ENCODE measurements at regions not wholly inside any gene's neighbourhood (a gene's known extent, or its start where the extent isn't known, plus 50 kb on each side); places are given as distances from the start of the nearest gene placed in this dataset.
"Not testable (repeated sequence)": the region's sequence is repeated elsewhere in the genome, so short reads cannot be mapped to it uniquely, and the experiment has no call there.

DNA sequence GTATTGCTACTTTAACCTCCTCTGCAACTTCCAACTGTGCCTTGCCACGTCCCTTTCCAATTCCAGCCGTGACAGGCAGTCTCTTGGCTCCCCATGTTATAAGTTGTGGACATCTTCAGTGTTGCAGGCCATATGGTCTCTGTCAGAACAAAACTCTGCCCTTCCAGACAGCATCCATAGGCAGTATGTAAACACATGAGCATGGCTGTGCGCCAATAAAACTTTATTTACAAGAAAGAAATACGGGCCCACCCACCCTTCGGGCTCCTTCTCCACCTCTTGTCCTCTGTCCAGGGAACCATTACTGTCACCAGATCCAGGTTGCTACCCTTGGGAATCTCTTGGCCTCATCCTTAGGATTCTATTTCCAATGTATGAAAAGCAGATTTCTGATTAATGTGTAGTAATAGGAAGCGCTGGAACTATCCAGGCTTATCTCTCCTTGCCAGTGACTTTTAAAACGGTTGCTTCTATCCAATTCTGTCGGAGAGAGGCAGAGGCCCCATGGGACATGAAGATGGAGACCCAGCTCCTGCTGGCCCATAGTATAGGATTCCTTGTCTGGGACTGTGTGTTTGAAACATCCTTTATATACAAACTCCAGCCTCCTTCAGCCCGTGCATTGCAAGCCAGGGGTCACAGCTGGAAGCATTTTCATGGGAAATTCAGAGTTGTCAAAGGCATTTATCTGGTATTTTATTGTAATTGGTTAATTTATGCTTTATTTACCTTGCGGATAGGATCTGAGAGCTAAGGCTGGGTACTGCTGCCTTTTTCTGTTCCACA, 114.4 kb downstream of the ZNF664 start:
- no peaks in the 10 kb centered on the region for H3K9me3 ChIP-seq (ENCODE audit: control insufficient read depth, low read length)
- H3K27me3 ChIP-seq (ENCODE audit: control insufficient read depth, insufficient read depth, low read length) = no peaks in the 10 kb centered on the region
- H3K36me3 ChIP-seq (ENCODE audit: control insufficient read depth, insufficient read depth, low read length) = no peaks in the 10 kb centered on the region
- no peak overlapping the region for H3K9ac ChIP-seq (ENCODE audit: low read length)
- no peak overlapping the region for H3K4me3 ChIP-seq (ENCODE audit: low read length)
- H3K4me1 ChIP-seq (ENCODE audit: control insufficient read depth, insufficient read depth, low read length) = peaks cover 16% of the 10 kb centered on the region

DNA sequence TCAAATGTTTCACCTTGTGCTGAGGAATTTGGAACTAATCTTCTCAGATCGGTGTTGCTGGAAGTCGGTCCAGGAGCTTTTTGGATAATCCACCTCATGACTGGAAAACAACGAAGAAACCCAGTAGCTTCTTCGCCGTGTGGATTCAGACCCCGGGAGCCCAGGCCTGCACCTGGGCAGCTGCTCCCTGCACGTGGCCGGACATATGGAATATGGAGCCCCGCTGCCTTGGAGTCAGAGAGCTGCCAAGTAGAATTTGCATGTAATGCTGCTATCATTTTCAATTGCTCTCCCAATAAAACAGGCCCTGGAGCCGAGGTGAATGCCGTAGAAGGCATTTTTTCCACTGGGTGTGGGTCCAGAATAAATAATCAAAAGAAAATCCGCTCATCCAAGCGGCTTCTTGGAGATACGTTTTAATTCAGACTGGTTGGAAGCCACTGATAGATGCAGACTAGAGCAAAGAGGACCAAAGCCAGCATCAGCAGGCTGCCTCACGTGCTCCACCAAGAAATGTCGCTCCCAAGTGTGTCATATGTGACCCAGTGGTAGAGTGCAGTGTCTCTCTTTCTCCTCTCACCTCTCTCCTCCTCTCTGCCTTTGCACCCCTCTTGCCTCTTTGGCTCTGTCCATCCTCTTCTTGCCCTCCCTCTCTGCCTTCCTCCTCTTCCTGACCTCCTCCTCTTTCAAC, 115.3 kb downstream of the ZNF664 start:
- H3K27me3 ChIP-seq (ENCODE audit: control insufficient read depth, insufficient read depth, low read length) = no peaks in the 10 kb centered on the region
- H3K4me3 ChIP-seq (ENCODE audit: low read length) = no peak overlapping the region
- no peaks in the 10 kb centered on the region for H3K9me3 ChIP-seq (ENCODE audit: control insufficient read depth, low read length)
- H3K36me3 ChIP-seq (ENCODE audit: control insufficient read depth, insufficient read depth, low read length) = no peaks in the 10 kb centered on the region
- H3K9ac ChIP-seq (ENCODE audit: low read length) = no peak overlapping the region
- H3K4me1 ChIP-seq (ENCODE audit: control insufficient read depth, insufficient read depth, low read length) = peaks cover 16% of the 10 kb centered on the region

DNA sequence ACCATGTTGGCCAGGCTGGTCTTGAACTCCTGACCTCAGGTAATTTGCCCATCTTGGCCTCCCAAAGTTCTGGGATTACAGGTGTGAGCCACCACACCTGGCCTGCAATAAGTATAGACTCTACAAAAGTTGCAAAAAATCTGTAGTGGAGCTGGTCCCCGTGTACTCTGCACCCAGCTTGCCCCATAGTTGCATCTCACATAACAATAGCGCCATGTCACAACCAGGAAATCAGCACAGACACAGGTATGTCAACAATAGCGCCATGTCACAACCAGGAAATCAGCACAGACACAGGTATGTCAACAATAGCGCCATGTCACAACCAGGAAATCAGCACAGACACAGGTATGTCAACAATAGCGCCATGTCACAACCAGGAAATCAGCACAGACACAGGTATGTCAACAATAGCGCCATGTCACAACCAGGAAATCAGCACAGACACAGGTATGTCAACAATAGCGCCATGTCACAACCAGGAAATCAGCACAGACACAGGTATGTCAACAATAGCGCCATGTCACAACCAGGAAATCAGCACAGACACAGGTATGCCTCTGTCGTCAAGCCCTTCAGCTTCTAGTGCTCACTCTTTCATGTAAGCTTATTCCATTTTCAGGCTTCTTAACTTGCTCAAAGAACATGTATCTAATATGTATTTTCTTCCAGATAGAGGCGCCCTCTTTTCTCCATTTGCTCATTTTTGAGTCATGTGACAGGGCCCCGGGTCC, 116.3 kb downstream of the ZNF664 start:
- H3K27me3 ChIP-seq (ENCODE audit: control insufficient read depth, insufficient read depth, low read length); H3K4me3 ChIP-seq (ENCODE audit: low read length); H3K36me3 ChIP-seq (ENCODE audit: control insufficient read depth, insufficient read depth, low read length); H3K9ac ChIP-seq (ENCODE audit: low read length); H3K9me3 ChIP-seq (ENCODE audit: control insufficient read depth, low read length): not testable (repeated sequence)
- peaks cover 23% of the 10 kb centered on the region for H3K4me1 ChIP-seq (ENCODE audit: control insufficient read depth, insufficient read depth, low read length)

DNA sequence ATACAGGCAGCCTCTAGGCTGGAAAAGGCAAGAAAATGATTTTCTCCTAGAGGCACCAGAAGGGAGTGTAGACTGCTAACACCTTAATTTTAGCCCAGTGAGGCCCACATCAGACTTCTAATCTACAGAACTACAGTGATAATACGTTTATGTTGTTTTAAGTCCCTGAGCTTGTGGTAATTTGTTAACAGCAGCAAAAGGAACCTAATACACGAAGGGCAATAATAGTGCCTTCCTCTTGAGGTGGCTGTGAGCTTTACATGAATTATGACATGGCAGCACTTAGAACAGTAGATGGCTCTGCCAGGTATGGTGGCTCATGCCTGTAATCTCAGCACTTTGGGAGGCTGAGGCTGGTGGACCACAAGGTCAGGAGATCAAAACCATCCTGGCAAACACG, 118.8 kb downstream of the ZNF664 start:
- Histone ChIP-seq H3K27me3 (ENCODE audit: control insufficient read depth, insufficient read depth, low read length) (no peaks in the 10 kb centered on the region), H3K9ac (ENCODE audit: low read length) (no peak overlapping the region), H3K4me3 (ENCODE audit: low read length) (no peak overlapping the region), H3K9me3 (ENCODE audit: control insufficient read depth, low read length) (no peaks in the 10 kb centered on the region), H3K36me3 (ENCODE audit: control insufficient read depth, insufficient read depth, low read length) (no peaks in the 10 kb centered on the region), H3K4me1 (ENCODE audit: control insufficient read depth, insufficient read depth, low read length) (peaks cover 32% of the 10 kb centered on the region)

DNA sequence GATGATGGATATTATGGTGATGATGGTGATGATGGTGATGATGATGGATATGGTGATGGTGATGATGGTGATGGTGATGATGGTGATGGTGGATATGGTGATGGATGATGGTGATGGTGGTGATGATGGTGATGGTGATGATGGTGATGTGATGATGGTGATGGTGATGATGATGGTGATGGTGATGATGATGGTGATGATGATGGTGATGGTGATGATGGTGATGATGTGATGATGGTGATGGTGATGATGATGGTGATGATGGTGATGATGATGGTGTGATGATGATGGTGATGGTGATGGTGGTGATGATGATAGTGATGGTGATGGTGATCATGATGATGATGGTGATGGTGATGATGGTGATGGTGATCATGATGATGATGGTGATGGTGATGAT, 119.5 kb downstream of the ZNF664 start:
- H3K27me3 ChIP-seq (ENCODE audit: control insufficient read depth, insufficient read depth, low read length); H3K9me3 ChIP-seq (ENCODE audit: control insufficient read depth, low read length); H3K9ac ChIP-seq (ENCODE audit: low read length); H3K4me3 ChIP-seq (ENCODE audit: low read length); H3K36me3 ChIP-seq (ENCODE audit: control insufficient read depth, insufficient read depth, low read length): not testable (repeated sequence)
- peaks cover 32% of the 10 kb centered on the region for H3K4me1 ChIP-seq (ENCODE audit: control insufficient read depth, insufficient read depth, low read length)

DNA sequence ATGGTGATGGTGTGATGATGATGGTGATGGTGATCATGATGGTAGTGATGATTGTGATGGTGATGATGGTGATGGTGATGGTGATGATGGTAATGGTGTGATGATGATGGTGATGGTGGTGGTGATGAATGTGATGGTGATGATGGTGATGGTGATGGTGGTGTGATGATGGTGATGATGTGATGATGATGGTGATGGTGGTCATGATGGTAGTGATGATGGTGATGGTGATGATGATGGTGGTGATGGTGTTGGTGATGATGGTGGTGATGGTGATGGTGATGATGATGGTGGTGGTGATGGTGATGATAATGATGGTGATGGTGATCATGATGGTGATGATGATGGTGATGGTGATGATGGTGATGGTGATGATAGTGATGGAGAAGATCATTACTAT, 120.3 kb downstream of the ZNF664 start:
- Histone ChIP-seq H3K9me3 (ENCODE audit: control insufficient read depth, low read length) (no peaks in the 10 kb centered on the region), H3K4me3 (ENCODE audit: low read length) (no peak overlapping the region), H3K9ac (ENCODE audit: low read length) (no peak overlapping the region), H3K4me1 (ENCODE audit: control insufficient read depth, insufficient read depth, low read length) (peaks cover 32% of the 10 kb centered on the region), H3K27me3 (ENCODE audit: control insufficient read depth, insufficient read depth, low read length) (peaks cover 2% of the 10 kb centered on the region), H3K36me3 (ENCODE audit: control insufficient read depth, insufficient read depth, low read length) (no peaks in the 10 kb centered on the region)

DNA sequence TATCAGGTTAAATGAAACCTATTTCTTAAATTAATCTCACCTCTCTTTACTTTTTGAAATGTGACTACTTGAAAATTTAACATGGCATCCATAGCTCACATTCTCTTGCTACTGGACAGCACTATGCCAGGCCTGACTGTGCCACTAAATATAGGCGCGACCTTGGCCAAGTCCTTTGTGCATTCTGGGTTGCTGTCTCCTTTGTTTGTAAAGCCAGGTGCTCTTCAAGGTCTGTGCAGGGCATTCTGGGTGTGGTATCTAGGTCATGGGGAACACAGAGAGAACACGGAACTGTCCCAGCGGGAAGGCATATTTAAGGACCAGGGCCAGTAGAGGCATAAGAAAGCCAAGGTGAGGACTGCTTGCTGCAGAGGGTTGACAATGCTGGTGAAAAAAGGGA, 121.2 kb downstream of the ZNF664 start:
- Histone ChIP-seq H3K4me1 (ENCODE audit: control insufficient read depth, insufficient read depth, low read length) (peaks cover 32% of the 10 kb centered on the region), H3K4me3 (ENCODE audit: low read length) (no peak overlapping the region), H3K9me3 (ENCODE audit: control insufficient read depth, low read length) (no peaks in the 10 kb centered on the region), H3K27me3 (ENCODE audit: control insufficient read depth, insufficient read depth, low read length) (peaks cover 3% of the 10 kb centered on the region), H3K9ac (ENCODE audit: low read length) (peak overlapping the region; percentile 16), H3K36me3 (ENCODE audit: control insufficient read depth, insufficient read depth, low read length) (no peaks in the 10 kb centered on the region)

DNA sequence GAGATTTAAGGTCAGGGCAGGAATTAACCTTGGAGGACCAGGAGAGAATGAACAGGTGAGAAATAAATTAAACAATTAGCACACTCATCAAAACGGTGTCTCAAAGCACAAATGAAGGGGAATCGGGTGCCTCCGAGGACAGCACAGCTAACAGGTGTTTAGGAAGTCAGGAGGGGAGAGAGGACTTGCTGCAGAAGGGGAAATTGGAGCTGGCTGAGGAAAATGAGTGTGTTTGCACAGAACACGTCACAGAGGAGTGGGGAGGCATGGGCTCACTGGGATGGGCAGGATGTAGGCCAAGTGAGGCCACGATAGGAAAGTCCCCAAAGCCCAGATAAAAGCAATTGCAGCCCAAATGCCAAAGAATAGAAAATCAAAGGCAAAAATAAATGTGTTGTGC, 121.7 kb downstream of the ZNF664 start:
- no peak overlapping the region for H3K4me3 ChIP-seq (ENCODE audit: low read length)
- peaks cover 29% of the 10 kb centered on the region for H3K4me1 ChIP-seq (ENCODE audit: control insufficient read depth, insufficient read depth, low read length)
- no peaks in the 10 kb centered on the region for H3K9me3 ChIP-seq (ENCODE audit: control insufficient read depth, low read length)
- no peaks in the 10 kb centered on the region for H3K36me3 ChIP-seq (ENCODE audit: control insufficient read depth, insufficient read depth, low read length)
- H3K27me3 ChIP-seq (ENCODE audit: control insufficient read depth, insufficient read depth, low read length) = peaks cover 3% of the 10 kb centered on the region
- peak overlapping the region; percentile 16 for H3K9ac ChIP-seq (ENCODE audit: low read length)

DNA sequence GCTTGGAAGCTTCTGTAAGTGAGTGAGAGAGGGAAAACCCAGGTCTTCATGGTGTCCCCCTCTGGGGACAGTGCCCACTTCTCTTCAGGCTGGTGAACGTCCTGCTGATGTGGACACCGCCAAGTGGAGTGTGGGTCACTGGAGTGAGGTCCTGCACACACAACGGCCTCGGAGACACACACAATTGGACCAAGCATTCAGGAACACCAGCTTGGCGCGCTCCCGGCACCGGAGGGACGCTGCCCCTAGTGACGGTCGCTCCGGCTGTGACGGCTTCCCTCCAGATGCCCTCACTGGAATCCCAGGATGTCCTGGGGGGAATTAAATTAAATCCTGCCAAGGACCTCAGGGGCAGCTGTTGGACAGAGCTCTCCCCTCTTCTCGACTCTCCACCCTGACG, 123.1 kb downstream of the ZNF664 start:
- H3K4me3 ChIP-seq (ENCODE audit: low read length) = no peak overlapping the region
- H3K4me1 ChIP-seq (ENCODE audit: control insufficient read depth, insufficient read depth, low read length) = peaks cover 16% of the 10 kb centered on the region

DNA sequence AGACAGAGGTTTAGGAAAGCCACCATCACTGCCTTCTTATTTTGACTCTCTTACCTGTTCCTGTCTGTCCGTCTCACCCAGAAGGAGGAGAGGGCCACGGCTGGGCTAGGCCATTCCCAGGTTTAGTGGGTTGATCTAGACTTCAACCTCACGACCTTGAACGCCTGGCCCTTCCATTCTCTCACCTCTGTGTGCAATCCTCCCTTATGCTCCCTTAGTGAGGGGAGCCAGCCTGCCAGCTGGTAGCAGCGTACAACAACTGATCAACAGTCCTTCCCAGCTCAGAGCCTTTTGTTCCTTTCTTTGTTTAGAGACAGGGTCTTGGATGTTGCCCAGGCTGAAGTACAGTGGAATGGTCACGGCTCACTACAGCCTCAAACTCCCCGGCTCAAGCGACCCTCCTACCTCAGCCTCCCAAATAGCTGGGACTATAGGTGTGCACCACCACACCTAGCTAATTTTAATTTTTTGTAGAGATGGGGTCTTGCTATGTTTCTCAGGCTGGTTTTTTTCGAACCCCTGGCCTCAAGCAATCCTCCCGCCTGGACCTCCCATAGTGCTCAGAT, 123.9 kb downstream of the ZNF664 start:
- peaks cover 16% of the 10 kb centered on the region for H3K4me1 ChIP-seq (ENCODE audit: control insufficient read depth, insufficient read depth, low read length)
- H3K9ac ChIP-seq (ENCODE audit: low read length) = no peak overlapping the region
- H3K9me3 ChIP-seq (ENCODE audit: control insufficient read depth, low read length) = no peaks in the 10 kb centered on the region
- peaks cover 3% of the 10 kb centered on the region for H3K27me3 ChIP-seq (ENCODE audit: control insufficient read depth, insufficient read depth, low read length)
- no peaks in the 10 kb centered on the region for H3K36me3 ChIP-seq (ENCODE audit: control insufficient read depth, insufficient read depth, low read length)
- no peak overlapping the region for H3K4me3 ChIP-seq (ENCODE audit: low read length)

More for the DNA sequence above, 123.1 kb downstream of the ZNF664 start:
- H3K36me3 ChIP-seq (ENCODE audit: control insufficient read depth, insufficient read depth, low read length) = no peaks in the 10 kb centered on the region
- no peaks in the 10 kb centered on the region for H3K9me3 ChIP-seq (ENCODE audit: control insufficient read depth, low read length)
- no peak overlapping the region for H3K9ac ChIP-seq (ENCODE audit: low read length)
- H3K27me3 ChIP-seq (ENCODE audit: control insufficient read depth, insufficient read depth, low read length) = peaks cover 3% of the 10 kb centered on the region

DNA sequence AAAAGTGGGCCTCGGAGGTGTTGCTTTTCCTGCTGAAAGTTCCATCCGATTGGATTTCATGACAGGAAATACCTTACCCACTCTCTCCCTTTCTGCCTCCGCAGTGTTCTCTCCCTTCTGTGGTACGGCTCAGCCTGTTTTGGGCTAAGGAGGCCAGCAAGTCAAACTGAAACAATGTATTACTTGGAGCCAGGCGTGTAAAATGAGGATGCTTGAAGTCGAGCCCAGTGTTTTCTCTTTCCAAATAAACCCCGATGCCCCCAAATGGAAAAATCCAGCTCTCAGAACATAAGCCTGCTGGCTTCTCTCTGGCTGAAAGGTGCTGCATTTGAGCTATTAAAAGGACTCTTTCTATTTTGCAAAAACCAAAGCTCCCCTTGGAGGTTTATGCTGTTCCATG, 124.7 kb downstream of the ZNF664 start:
- Histone ChIP-seq H3K4me1 (ENCODE audit: control insufficient read depth, insufficient read depth, low read length) (peaks cover 16% of the 10 kb centered on the region), H3K9ac (ENCODE audit: low read length) (peak overlapping the region; percentile 8), H3K36me3 (ENCODE audit: control insufficient read depth, insufficient read depth, low read length) (no peaks in the 10 kb centered on the region), H3K4me3 (ENCODE audit: low read length) (no peak overlapping the region), H3K9me3 (ENCODE audit: control insufficient read depth, low read length) (no peaks in the 10 kb centered on the region), H3K27me3 (ENCODE audit: control insufficient read depth, insufficient read depth, low read length) (peaks cover 3% of the 10 kb centered on the region)

All from mucosa of stomach (tissue), 1 donor.